A673 (cell line): ENCODE measurements at regions not wholly inside any gene's neighbourhood (a gene's known extent, or its start where the extent isn't known, plus 50 kb on each side); places are given as distances from the start of the nearest gene placed in this dataset.

Source experiments
- CTCF ChIP-seq: fragments of 300-800, 200-600 bp; sonication (generic); conservative IDR thresholded peaks from 2 replicates; pipeline ENCODE4 v1.5.1; 2017; ENCODE audit warnings: low read depth, mild to moderate bottlenecking, antibody characterized with exemption, low read length, moderate library complexity, mixed read lengths
- EZH2 ChIP-seq: fragments of 200-600 bp; sonication (generic); IDR thresholded peaks from 2 replicates; pipeline ENCODE4 v1.6.1; 2017; ENCODE audit warnings: borderline replicate concordance, low read depth, mild to moderate bottlenecking, mixed read lengths, antibody characterized with exemption, low read length; ENCODE audit not compliant: poor library complexity, severe bottlenecking

DNA sequence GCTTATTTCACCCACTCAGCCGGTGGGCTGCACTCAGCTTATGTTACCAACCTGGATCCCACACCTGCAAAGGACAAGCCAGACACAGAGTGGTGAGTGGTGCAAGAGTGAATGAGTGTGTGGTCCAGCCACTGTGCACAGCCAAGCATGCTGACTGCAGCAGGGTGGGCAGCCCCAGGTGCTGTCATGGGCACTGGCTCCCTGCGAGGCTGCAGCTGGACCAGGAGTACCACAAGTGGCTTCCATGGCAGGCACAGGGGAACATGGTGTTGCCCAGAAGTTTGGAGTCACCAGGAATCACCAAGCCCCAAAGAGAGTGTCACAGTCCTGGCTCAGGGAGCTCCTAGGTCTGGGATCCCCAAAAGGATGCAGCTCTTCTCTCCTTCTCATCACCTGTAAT, 1093.4 kb downstream of the KHDRBS2 start:
- TF ChIP-seq CTCF (no peak), EZH2 (no peak)
